Motor neuron (in vitro differentiated cells): ENCODE measurements at regions not wholly inside any gene's neighbourhood (a gene's known extent, or its start where the extent isn't known, plus 50 kb on each side); places are given as distances from the start of the nearest gene placed in this dataset.

Source experiments
- ATAC-seq, 8 experiments: fragments of 200-7000 bp; cut with Tn5 transposase; replicated peaks in 6 of 8; 2 replicates each; pipeline ENCODE4 v1.8.0; 2021; ENCODE audit warnings: mild to moderate bottlenecking in 8 of 8, moderate library complexity in 8 of 8
- H3K27ac ChIP-seq, 2 donors: fragments of 250-450 bp; sonication (Bioruptor Pico); 2 replicates each; pipeline ENCODE4 v1.9.0; 2021; ENCODE audit warnings: antibody characterized with exemption in 2 of 2, mild to moderate bottlenecking in 2 of 2, moderate library complexity in 1 of 2
- H3K4me1 ChIP-seq, 2 donors: fragments of 250-450 bp; sonication (Bioruptor Pico); replicated peaks in 1 of 2; 2 replicates each; pipeline ENCODE4 v1.6.1; 2021; ENCODE audit warnings: antibody characterized with exemption in 2 of 2, mild to moderate bottlenecking in 2 of 2, moderate library complexity in 1 of 2
- H3K4me3 ChIP-seq, 5 donors: fragments of 250-450 bp; sonication (Bioruptor Pico); 2 replicates each; pipeline ENCODE4 v1.9.0; 2021; ENCODE audit warnings: antibody characterized with exemption in 5 of 5, mild to moderate bottlenecking in 5 of 5, moderate library complexity in 4 of 5
- whole genome bisulfite sequencing, 10 experiments: fragments of 450-650 bp; shearing (Covaris generic); methylation state at CpG; one replicate each; pipeline ENCODE4 v1.0.0; 2022; 5-methylcytosine and 5-hydroxymethylcytosine counted together
- in situ Hi-C, 9 experiments: fragments of 400-800 bp; cut with MboI; loops; one replicate each; pipeline ENCODE4 v1.15.0; 2021; ENCODE audit warnings: low sequenced_read_pairs in 9 of 9, low pct_unique_long_range_greater_than_20kb in 2 of 9; ENCODE audit not compliant: unreplicated experiment in 9 of 9

GRCh38 chr9:86854898-86855523 is 92.3 kb downstream of the GAS1 start:
- WGBS, 10 experiments = 10 to 55% (median 32%) methylated on average over 1 to 5 of the region's 5 CpGs
- peak; percentile 78 to 99 (median 84) for ATAC-seq
- Histone ChIP-seq H3K27ac (no peak overlapping the region), H3K4me3 (no peak overlapping the region), H3K4me1 (peaks cover 13 to 18% of the 10 kb centered on the region in 2 donors)
- in situ Hi-C loops = no loop called here

- no peak overlapping the region for H3K4me3 ChIP-seq
- H3K4me1 ChIP-seq = peaks cover 0 to 7% of the 10 kb centered on the region in 2 donors
- 31 to 90% (median 69%) methylated on average over 1 to 5 of the region's 5 CpGs for WGBS, 10 experiments
- H3K27ac ChIP-seq = no peak overlapping the region
- peak in 5 of 8 experiments; percentile 93 to 99 (median 98) for ATAC-seq
- in situ Hi-C loops = no loop called here
These were observed 100.7 kb downstream of the GAS1 start for GRCh38 chr9:86846656-86847055.

GRCh38 chr9:86843206-86843605 is 104.1 kb downstream of the GAS1 start:
- H3K4me3 ChIP-seq = no peak overlapping the region
- no peak overlapping the region for H3K27ac ChIP-seq
- in situ Hi-C loops = no loop called here
- ATAC-seq = peak in 3 of 8 experiments; percentile 31 to 74 (median 60)
- WGBS, 10 experiments = 33 to 100% (median 83%) methylated on average over 1 of the region's 1 CpG; no CpG with 5 or more reads in 5 of the 10 experiments
- peaks cover 12 to 17% of the 10 kb centered on the region in 2 donors for H3K4me1 ChIP-seq

- Histone ChIP-seq H3K4me3 (no peak overlapping the region), H3K4me1 (peaks cover 12 to 17% of the 10 kb centered on the region in 2 donors), H3K27ac (no peak overlapping the region)
- ATAC-seq = no peak
- WGBS, 10 experiments = 34 to 96% (median 84%) methylated on average over 1 to 6 of the region's 6 CpGs; no CpG with 5 or more reads in 3 of the 10 experiments
- in situ Hi-C loops = no loop called here
These were observed 104.7 kb downstream of the GAS1 start for GRCh38 chr9:86842573-86842972.

- no peak for ATAC-seq
- in situ Hi-C loops = no loop called here
- WGBS, 10 experiments = 56 to 100% (median 90%) methylated on average over 1 to 3 of the region's 3 CpGs; no CpG with 5 or more reads in 3 of the 10 experiments
- Histone ChIP-seq H3K4me3 (no peak overlapping the region), H3K27ac (no peak overlapping the region), H3K4me1 (peaks cover 12 to 17% of the 10 kb centered on the region in 2 donors)
These were observed 107.8 kb downstream of the GAS1 start for GRCh38 chr9:86839522-86839921.

GRCh38 chr9:86838519-86839497 is 108.5 kb downstream of the GAS1 start:
- Histone ChIP-seq H3K27ac (no peak overlapping the region), H3K4me1 (peaks cover 12 to 17% of the 10 kb centered on the region in 2 donors), H3K4me3 (no peak overlapping the region)
- WGBS, 10 experiments = 57 to 100% (median 92%) methylated on average over 3 to 13 of the region's 17 CpGs
- in situ Hi-C loops = no loop called here
- no peak for ATAC-seq

- 83 to 100% (median 95%) methylated on average over 1 to 4 of the region's 4 CpGs; no CpG with 5 or more reads in 3 of the 10 experiments for WGBS, 10 experiments
- in situ Hi-C loops = no loop called here
- no peak overlapping the region for H3K27ac ChIP-seq
- H3K4me1 ChIP-seq = peaks cover 10 to 12% of the 10 kb centered on the region in 2 donors
- no peak overlapping the region for H3K4me3 ChIP-seq
- ATAC-seq = no peak
These were observed 110.0 kb downstream of the GAS1 start for GRCh38 chr9:86837345-86837744.

- in situ Hi-C loops = no loop called here
- WGBS, 10 experiments = 63 to 100% (median 83%) methylated on average over 1 to 5 of the region's 5 CpGs; no CpG with 5 or more reads in 1 of the 10 experiments
- Histone ChIP-seq H3K4me3 (no peak overlapping the region), H3K27ac (no peak overlapping the region), H3K4me1 (peaks cover 10 to 12% of the 10 kb centered on the region in 2 donors)
- ATAC-seq = no peak
These were observed 110.5 kb downstream of the GAS1 start for GRCh38 chr9:86836797-86837196.

- ATAC-seq = no peak
- H3K27ac ChIP-seq = no peak overlapping the region
- WGBS, 10 experiments = 86 to 100% (median 88%) methylated on average over 1 of the region's 1 CpG; no CpG with 5 or more reads in 7 of the 10 experiments
- in situ Hi-C loops = no loop called here
- peaks cover 10% of the 10 kb centered on the region in 2 donors for H3K4me1 ChIP-seq
- H3K4me3 ChIP-seq = no peak overlapping the region
These were observed 111.0 kb downstream of the GAS1 start for GRCh38 chr9:86836266-86836665.

GRCh38 chr9:86830356-86830755 is 117.0 kb downstream of the GAS1 start:
- WGBS, 10 experiments = 0 to 60% (median 18%) methylated on average over 1 to 2 of the region's 2 CpGs; no CpG with 5 or more reads in 2 of the 10 experiments
- peak in 1 of 8 experiments; percentile 84 for ATAC-seq
- no peaks in the 10 kb centered on the region for H3K4me1 ChIP-seq
- H3K4me3 ChIP-seq = no peak overlapping the region
- in situ Hi-C loops = no loop called here
- H3K27ac ChIP-seq = no peak overlapping the region

- Histone ChIP-seq H3K27ac (no peak overlapping the region), H3K4me3 (no peak overlapping the region), H3K4me1 (no peaks in the 10 kb centered on the region)
- ATAC-seq = peak in 1 of 8 experiments; percentile 45
- WGBS, 10 experiments = 27 to 100% (median 88%) methylated on average over 1 of the region's 1 CpG; no CpG with 5 or more reads in 1 of the 10 experiments
- in situ Hi-C loops = no loop called here
These were observed 117.7 kb downstream of the GAS1 start for GRCh38 chr9:86829496-86830046.

GRCh38 chr9:86828631-86829030 is 118.7 kb downstream of the GAS1 start:
- no peak overlapping the region for H3K4me3 ChIP-seq
- H3K4me1 ChIP-seq = no peaks in the 10 kb centered on the region
- no peak for ATAC-seq
- H3K27ac ChIP-seq = no peak overlapping the region
- WGBS, 10 experiments = 86 to 100% (median 95%) methylated on average over 1 to 4 of the region's 4 CpGs; no CpG with 5 or more reads in 3 of the 10 experiments
- in situ Hi-C loops = no loop called here

- Histone ChIP-seq H3K27ac (no peak overlapping the region), H3K4me3 (no peak overlapping the region), H3K4me1 (no peaks in the 10 kb centered on the region)
- WGBS, 10 experiments = 0 to 100% (median 41%) methylated on average over 1 of the region's 1 CpG; no CpG with 5 or more reads in 2 of the 10 experiments
- in situ Hi-C loops = no loop called here
- no peak for ATAC-seq
These were observed 119.4 kb downstream of the GAS1 start for GRCh38 chr9:86827893-86828292.
